EL (cell line): ENCODE measurements at regions not wholly inside any gene's neighbourhood (a gene's known extent, or its start where the extent isn't known, plus 50 kb on each side); places are given as distances from the start of the nearest gene placed in this dataset.

ENCODE experiments used
- DNase-seq: peaks from one replicate; pipeline ENCODE4 v3.0.0-alpha.2; 2016

DNA sequence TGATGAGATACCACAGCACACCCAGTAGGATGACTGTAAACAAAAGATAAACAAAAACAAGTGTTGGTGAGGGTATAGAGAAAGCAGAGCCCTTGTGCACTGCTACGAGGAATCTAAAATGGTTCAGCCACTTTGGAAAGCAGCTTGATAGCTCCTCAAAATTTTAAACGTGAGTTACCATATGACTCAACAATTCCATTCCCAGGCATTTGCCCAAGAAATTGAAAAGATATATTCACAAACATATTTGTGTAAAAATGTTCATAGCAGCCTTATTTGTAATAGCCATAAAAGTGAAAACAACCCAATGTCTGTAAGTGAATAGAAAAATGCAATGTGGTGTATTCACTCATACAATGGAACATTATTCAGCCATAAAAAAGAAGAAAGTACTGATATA is 141.0 kb upstream of the BTBD3 start:
- DNase-seq = peak; percentile 11

DNA sequence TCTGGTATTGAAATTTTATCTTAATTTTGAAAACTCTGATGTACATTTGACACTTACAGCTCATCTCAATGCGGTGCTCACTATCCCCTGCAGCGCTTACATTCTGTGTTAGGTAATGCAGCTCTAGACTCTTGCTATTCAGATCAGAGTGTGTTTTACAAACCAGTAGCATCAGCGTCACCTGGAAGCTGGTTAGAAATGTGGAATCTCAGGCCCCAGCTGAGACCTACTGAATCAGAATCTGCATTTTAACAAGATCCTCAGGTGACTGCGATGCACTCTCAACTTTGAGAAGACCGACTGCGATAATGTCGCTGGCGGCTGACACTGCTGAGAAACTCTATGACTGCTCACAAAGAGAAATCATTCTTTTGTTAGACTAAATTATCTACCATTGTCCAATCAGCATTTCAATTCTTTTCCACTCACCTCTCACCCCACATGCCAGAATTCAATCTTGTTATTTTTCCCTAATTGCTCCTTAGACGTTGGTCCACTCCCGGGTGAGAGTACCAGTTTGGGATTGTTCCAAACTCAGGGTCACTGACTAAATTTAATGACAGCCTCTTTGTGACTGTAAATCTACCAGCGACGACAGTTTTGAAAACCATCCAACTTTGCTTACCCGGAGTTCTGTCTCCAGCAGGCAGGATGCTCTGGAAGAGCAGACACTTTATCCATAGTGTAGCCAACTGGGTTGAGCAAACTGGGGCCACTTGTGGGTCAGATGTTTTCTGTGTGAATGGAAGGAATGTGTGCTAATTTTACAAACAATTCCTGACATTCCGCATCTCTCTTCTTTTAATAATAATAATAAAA is 140.1 kb upstream of the BTBD3 start:
- DNase-seq = peak; percentile 68

GRCh38 chr20:11778206-11778570 is 139.5 kb upstream of the BTBD3 start:
- DNase-seq = peak; percentile 28

- DNase-seq = no peak
These were observed 136.8 kb upstream of the BTBD3 start for GRCh38 chr20:11780765-11781369.

GRCh38 chr20:11783102-11783850 is 134.4 kb upstream of the BTBD3 start:
- no peak for DNase-seq

GRCh38 chr20:11785885-11786507 is 131.7 kb upstream of the BTBD3 start:
- no peak for DNase-seq

DNA sequence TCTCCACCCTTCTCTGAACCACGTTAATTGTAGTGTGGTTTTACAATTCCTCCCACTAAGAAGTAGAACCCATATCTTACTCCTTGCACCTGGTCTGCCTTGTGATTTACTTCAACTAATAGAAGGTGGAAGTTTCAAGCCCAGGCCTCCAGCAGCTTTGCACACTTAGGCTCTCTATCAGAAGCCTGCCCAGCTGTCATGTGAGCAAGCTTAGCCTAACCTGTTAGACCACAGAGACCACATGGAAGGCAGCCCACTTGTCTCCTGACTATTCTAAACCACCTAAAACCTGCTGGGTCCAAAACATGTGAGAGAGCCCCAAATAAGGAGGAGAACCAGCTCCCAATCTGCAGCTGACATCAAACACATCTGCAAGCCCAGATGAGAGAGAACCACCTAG is 127.6 kb upstream of the BTBD3 start:
- no peak for DNase-seq

- peak; percentile 24 for DNase-seq
These were observed 126.4 kb upstream of the BTBD3 start for GRCh38 chr20:11791316-11791715.

DNA sequence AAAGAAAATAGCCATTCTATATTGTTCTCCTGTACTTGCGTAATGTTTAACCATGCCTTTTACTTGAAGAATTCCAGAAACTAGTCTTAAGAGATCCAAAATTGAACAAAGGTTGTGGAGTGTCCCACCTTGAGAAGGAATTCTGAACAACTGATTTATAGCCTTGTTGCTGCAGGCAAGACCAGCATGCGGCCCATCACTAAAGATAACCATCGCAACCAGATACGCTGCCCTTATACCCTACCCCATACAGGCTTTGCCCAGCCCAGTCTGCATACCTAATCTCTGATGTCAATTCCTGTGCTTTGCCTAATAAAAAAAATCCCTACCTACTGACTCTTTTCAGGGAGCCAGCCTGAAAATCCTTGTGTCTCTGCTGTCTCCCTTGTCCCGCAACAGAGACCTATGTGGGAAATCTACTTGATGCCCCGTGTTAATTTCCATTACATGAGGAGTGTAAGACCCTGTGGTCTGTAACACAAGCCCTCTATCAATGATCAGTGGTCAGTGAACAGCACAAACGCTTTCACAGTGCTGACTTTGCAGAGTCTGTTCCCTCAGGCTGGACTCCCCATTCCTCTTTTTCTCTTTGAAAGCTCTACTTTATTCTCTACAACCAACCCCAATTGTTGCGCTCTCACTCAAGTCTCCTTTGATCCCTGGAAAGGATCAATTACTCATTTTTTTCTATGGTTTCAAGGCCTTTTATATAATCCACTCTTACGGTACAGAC is 125.7 kb upstream of the BTBD3 start:
- peak; percentile 62 for DNase-seq

GRCh38 chr20:11792568-11792953 is 125.1 kb upstream of the BTBD3 start:
- no peak for DNase-seq

- no peak for DNase-seq
These were observed 123.2 kb upstream of the BTBD3 start for GRCh38 chr20:11794525-11794924.

DNA sequence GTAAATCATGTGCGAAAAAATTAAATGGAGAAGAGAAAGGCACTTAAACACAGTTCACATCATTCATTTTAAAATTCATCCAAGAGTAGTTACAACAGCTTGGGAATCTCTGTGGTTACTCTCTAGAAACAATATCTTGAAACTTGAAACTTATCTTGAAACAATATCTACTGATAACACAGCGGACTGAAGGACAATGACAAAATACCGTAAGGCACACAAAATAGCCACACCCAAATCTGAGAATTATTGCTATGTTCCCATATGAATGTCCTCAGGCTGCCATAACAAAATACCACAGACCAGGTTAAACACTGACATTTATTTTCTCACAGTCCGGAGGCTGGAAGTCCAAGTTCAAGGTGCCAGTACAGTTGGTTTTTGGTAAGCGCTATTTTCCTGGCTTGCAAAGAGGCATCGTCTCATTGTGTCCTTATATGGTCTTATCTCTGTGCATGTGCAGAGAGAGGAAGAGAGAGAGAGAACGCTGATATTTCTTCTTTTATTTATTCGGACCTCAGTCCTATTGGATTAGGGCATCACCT is 122.5 kb upstream of the BTBD3 start:
- DNase-seq = no peak

DNA sequence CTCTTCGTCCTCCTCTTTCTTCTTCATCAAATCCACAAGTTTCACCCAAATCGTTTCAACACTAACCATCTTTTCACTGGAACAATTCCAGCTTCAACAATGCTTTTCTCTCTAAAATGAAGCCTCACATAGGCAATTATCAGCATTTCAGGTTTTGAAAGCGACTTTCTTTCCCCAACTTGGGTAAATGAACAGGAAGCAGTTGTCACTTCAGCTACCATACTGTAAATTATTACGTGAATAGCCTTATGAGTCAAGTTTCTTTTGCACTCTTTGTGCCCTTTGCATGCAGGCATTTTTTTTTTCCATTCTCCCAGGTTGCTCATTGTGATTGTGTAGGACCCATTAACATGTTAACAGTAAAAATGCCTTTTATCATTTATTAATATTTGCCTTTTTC is 121.7 kb upstream of the BTBD3 start:
- DNase-seq = peak; percentile 8

DNA sequence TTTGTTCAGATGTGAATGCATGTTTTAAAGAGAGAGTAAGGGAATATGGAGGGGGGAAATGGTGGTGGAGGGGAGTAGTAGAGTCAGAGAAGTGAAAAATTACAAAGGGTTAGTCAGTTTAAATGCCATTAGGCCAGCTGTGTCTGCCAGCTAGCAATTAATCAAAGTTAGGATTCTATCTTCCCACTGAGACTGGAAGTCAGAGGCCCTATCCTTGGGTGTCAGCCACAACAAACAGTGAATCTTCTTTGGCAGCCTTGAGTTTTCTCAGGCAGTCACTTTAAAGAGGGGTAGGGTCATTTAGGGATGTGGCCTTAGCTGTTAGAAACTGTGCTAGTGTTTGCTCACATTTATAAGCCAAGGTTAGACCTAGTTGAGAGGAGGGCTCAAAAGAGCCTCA is 120.5 kb upstream of the BTBD3 start:
- DNase-seq = peak; percentile 22

DNA sequence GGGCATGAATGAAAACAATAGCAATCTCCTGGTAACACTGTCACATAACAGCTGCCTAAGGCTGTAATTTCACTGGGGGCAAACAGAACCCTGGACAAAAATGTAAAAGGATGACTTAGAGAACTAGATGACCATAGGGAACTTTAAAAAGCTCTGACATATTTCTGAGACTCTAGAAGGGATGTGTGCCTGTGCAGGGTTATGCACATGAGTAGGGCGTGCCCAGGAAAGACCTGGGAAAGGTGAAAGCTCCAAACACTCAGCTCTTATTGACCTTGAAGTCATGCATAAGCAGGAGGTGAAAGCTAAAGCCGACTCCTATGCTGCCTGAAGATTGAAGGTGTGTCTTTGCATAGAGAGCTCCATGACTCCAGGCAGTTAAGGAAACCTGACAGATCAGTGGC is 118.4 kb upstream of the BTBD3 start:
- DNase-seq = no peak

- peak; percentile 93 for DNase-seq
These were observed 110.3 kb upstream of the BTBD3 start for GRCh38 chr20:11807054-11808048.

- no peak for DNase-seq
These were observed 108.9 kb upstream of the BTBD3 start for GRCh38 chr20:11808841-11809240.

GRCh38 chr20:11810311-11811083 is 107.2 kb upstream of the BTBD3 start:
- peak; percentile 84 for DNase-seq

- DNase-seq = no peak
These were observed 104.4 kb upstream of the BTBD3 start for GRCh38 chr20:11813106-11813890.

DNA sequence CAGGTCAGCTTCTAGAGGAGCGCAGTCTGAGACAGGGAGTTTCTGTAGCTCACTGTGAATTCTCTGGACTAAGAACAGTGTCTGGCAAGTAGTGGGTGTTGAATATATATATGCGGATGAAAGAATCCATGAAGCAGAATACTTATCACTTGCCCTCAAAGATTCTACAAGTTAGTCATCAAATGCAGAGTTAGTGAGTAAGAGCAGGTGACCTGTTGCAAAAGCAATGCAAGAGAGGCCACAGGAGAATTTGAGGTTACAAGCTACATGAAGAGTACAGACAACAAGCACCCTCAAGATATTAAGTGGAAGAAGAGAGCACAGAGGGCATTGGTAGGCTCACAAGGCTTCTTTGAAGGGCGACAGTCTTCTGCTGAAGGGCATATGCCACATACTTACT is 103.4 kb upstream of the BTBD3 start:
- peak; percentile 85 for DNase-seq
